ENCODE measurements at regions not wholly inside any gene's neighbourhood (a gene's known extent, or its start where the extent isn't known, plus 50 kb on each side); places are given as distances from the start of the nearest gene placed in this dataset.
"Not testable (repeated sequence)": the region's sequence is repeated elsewhere in the genome, so short reads cannot be mapped to it uniquely, and the experiment has no call there.

DNA sequence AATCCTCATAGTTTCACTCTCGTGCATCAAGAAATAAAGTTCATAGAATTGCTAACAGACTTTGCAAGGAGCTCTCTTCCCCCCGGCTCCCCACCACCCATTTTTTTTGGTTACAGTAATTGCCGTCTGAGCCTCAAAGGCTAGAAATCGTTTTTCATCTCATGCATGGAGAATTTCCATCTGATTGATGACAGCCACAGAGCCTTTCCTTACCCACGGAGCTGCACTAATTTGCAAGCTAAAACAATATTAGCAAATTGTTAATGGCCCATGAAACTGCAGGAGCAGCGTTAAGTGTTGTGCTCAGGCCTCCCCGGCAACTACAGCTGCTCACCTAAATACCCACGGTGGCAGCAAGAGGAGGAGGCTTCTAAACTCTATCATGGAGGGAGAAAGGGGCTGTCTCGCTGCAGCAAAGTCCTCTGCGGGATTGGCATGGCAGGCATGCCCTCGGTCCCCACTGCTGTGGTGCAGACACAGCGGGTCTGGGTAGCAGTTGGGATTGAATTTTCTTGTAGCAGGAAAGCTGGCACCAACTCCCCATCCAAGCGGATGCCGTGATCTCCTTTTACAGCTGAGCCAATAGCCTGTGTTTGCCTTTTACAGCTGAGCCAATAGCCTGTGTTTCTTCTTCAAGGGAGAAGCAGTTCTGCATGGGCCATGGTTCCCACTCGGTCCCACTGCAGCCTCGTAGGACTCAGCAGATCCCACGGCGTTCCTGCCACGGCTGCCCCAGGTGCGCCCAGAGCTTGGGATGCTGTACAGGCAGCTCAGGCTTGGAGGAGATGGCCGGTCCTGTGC is 412.3 kb downstream of the BRD1 start:
- no peak for DNase-seq (ENCODE audit: low spot score)

DNA sequence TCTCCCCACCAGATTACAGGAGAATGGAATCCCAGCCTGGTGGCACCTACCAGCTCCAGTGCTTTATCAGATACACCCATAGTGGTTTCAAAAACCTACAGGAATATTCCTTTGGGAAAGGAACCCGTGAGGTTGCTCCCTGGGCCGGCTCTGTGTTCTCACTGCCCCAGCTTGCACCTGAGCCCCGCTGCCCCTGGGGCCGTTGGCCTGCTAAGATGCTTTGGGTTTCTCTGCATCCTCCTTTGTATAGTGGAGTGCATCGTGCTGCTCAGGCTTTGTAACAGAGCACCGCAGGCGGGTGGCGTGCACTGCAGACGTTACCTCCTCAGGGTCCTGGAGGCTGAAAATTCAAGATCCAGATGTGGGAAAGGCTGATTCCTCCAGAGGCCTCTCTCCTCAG is 414.1 kb downstream of the BRD1 start:
- DNase-seq (ENCODE audit: low spot score): no peak

DNA sequence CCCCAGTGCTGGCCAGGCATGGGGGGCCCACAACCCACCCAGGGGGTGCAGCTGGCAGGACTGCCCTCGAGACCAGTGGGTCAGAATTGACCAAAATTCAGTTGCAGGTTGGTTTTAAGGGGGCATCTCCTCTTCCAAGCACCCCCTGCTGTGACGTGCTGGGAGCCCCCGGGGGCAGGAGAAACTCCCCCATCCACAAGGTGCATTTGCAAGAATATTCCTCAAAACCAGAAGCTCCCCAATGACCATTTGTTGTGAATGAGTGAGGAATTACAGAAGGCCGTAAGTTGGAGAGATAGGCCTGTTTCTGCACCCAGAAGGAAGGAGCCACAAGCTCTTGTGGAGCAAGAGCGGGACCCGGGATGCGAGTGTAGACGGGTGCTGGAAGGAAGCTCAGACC is 414.5 kb downstream of the BRD1 start:
- no peak for DNase-seq (ENCODE audit: low spot score)

DNA sequence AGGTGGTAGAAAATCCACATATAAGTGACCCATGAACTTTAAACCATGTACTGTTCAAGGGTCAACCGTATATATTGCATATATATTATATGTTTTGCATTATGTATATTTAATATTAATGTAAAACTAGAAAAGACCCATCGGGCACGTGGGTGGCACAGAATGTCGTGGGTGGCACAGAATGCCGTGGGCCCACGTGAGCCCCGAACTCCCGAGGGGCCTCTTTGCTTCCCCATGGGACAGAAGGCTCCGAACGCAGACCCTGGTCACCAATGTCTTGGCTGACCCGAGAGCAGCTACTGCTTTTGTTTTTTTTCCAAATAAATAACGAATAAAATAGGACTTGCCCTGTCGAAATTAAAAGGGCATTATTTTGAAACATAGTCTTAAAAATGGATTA is 415.4 kb downstream of the BRD1 start:
- DNase-seq (ENCODE audit: low spot score): no peak

DNA sequence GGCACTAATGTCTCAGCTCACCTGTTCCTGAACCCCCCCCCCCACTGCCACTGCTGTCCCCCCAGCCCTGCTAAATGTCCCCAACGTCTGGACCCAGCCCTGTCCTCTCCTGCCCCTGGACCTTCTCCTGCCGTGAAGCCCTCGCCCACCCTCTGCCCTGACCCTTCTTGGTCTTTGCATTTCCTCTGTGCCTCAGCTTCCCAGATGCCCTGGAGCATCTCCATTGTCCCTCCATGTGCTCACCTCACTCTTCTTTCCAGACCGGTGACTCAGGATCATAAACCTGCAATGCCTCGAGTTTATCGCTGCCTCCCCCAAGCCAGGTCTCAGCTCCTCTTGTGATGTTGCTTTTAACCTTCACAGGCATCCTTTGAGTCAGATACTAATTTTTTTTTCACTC is 416.4 kb downstream of the BRD1 start:
- DNase-seq (ENCODE audit: low spot score): no peak

DNA sequence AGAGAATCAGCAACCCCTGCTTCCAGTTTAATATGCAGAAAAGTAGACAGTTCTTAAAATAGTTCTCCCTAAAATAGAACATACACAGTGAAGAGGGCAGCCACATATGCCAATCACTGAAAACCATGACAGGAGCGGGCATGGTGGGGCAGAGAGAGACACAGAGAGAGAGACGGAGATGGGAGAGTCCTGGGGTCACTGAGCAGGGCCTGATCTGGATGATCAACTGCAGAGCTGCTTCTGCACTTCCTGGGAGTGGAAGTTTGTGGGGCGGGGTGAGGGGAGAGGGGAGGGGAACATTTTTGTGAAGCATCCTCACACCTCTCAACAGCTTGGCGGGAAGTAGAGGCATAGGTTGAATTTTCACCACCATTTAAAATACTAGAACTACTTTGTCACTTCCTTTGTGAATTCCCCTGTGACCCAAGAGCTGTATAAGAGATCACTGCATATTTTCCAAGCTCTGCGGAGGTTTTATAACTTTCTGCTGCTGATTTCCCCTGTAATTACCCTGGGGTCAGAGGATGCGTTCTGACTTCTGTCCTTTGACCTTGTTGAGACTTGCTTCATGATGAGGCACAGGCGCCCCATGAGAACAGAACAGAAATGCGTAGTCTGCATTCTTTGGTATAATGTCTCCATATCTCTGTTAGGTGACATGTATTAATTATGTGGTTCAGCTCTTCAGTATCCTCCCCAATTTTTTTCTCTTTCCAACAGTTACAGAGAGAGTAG is 419.4 kb downstream of the BRD1 start:
- DNase-seq (ENCODE audit: low spot score): no peak

DNA sequence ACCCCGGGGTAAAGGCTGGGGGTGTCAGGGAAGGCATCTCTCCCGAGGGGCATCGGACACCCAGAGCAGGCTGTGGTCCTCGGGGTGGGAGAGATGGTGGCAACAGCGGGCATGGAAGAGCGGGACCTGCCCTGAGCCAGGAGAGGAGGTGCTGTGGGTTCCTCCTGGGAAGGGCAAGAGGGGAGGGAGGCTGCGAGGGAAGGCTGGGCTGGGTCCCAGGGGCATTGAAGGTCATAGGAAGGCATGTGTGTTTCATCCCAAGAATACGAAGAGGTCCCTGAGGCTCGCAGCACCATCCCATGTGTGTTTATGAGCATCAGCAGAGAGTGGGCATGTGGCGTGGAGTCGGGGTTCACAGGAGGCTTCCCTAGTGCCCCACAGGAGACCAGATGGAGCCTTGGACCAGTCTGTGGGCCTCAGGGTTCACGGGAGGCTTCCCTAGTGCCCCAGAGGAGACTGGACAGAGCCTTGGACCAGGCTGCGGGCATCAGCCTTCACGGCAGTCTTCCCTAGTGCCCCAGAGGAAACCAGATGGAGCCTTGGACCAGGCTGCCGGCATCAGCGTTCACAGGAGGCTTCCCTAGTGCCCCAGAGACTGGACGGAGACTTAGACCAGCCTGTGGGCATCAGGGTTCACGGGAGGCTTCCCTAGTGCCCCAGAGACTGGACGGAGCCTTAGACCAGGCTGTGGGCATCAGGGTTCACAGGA is 420.6 kb downstream of the BRD1 start:
- DNase-seq (ENCODE audit: low spot score): no peak

DNA sequence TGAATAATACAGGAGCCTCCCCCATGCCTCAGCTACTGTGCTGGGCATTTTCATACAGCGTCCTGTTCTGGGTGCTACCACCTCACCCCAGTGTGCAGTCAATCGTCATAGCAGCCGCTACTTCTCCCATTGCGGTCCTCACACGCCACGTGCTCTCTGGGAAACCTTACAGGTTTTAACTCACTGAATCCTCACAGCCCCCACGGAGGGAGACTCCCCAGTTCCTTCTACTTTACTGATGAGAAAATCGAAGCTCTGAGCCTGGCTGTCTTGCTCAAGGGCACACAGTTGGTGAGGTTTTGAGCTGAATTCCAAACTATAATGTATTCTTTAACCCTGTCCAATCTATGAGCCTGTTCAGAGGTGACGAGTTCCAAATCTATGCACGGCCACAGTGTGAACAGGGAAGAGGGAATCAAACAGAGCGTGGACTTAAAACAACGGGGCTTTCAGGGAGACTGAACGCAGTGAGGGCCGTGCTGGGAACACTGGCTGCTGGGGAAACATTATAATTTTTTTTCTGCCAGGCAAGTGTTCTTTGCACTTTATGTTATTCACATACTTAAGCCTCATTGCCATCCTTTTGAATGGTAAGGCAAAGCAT is 421.5 kb downstream of the BRD1 start:
- DNase-seq (ENCODE audit: low spot score): no peak

DNA sequence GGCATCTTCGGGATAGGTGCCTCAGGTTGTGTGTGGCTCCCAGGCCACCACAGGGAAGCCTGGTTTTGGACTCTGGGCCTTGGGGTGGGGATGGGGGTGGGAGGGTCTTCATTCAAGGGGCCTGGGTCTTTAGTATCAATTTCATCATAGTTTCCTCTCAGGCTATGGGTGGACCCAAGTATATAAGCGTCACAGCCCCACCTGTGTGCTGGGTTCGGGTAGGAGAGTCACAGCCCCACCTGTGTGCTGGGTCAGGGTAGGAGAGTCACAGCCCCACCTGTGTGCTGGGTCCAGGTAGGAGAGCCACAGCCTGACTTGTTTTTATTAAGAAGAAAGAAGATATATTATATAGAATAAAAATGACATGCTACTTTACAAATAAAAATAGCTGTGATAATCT is 422.1 kb downstream of the BRD1 start:
- no peak for DNase-seq (ENCODE audit: low spot score)

DNA sequence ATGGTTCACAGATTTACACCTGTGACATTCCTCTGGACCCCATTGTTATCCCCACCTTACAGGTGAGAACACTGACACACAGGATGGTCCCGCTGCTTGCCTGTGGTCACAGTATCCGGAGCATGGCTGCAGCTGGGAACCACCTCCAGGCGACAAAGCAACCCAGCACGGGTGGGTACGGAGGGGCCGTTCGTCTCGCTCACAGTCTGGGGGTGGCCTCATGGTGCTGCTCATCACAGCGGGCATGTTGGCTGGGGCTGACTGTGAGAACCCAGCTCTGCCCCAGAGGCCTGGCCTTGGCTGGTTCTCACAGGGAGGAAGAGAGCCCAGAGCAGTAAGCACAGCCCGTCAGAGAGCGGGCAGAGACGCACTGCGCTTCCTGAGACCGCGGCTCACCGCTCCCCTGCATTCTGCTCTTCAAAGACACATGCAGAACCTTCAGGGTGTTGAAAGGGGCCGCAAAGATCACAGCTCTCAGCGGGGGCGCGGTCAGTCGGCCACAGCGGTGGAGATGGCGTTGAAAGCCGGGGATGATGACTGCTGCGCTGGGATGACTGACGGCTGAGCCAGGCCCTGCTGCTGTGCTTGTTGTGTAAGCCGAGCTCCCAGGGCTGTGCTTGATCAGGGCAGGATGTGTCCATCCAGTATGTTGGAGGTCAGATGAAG is 423.0 kb downstream of the BRD1 start:
- DNase-seq (ENCODE audit: low spot score): no peak

DNA sequence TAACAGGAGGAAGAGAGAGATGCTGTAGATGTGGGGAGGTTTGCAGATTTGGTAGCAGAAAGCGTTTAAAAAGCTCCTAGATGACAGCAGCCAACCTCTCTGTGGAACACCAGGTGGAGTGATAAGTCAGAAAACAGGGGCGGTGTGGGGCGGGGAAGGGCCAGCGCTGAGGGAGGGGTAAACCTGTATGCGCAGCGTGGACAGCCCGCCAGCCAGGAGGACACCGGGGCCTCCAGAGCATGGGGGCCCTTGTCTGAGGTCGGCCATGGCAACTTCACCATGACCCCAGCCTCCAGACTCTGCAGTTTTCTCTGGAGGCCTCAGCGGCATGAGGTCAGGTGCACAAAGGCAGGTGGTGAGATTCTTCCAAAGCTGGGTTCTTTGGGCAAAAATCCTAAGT is 423.7 kb downstream of the BRD1 start:
- no peak for DNase-seq (ENCODE audit: low spot score)

DNA sequence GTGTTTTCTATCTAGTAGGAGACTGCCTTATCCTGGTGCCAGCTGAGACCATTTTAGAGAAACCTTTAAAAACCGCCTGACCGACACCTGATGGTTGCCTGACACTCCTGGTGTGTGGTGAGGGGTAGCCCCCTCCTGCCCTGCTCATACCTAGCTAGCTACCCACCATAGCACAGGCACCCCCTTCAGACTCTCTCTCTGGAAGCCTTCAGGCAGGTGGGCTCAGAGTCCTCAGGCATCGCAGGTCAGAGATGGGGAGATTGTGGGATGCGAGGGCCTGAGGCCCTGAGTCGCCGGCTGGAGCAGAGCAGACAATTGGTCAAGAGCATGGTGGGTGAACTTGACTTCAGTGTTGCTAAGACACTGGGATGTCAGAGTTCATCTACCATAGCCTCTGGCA is 424.6 kb downstream of the BRD1 start:
- DNase-seq (ENCODE audit: low spot score): no peak

DNA sequence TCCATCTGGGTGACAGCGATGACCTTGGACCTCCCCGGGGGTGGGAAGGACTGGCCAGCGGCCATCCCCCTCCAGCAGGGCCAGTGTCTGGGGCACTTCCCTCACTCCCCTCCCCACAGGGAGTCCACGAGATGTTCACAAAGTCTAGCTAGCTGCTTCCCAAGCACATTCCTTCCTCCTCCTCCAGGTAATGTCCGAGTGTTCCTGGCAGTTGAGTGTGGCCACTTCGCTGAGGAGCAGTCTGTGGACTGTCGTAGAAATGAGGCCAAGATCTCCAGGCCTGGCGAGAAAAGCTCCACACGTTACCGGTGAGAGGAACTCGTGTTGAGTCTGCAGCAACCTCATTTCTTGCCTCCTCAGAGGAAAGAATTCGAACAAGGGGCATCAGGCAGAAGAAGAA is 425.5 kb downstream of the BRD1 start:
- no peak for DNase-seq (ENCODE audit: low spot score)

DNA sequence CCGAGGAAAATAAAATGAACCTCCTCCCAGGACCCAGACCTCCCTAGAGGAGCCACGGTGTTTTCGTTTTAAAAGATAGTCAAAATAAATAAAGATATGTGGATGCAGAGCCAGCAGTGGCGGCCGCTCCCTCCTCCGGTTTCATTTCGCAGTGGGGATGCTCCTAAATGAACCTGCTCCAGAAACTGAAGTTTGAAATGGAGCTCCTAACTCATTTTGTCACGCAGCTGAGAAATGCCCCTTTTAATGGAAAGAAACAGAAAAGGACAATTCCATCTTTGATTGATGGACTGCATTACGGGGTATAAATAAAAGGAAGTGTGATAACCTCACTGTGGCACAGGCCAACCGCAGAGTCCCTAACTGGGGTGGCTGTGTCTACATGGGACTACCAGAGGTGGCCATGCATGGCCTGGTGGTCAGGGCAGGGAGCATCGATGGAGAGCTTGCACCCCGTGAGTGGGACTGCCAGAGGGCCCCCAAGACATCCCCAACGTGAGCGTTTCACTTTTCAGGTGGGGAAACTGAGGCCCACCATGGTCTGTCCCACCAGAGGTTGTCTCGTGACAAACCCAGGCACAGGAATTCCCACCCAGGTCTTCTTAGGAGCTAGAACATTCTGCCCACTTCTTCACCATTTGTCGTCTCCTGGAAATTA is 426.6 kb downstream of the BRD1 start:
- DNase-seq (ENCODE audit: low spot score): no peak

DNA sequence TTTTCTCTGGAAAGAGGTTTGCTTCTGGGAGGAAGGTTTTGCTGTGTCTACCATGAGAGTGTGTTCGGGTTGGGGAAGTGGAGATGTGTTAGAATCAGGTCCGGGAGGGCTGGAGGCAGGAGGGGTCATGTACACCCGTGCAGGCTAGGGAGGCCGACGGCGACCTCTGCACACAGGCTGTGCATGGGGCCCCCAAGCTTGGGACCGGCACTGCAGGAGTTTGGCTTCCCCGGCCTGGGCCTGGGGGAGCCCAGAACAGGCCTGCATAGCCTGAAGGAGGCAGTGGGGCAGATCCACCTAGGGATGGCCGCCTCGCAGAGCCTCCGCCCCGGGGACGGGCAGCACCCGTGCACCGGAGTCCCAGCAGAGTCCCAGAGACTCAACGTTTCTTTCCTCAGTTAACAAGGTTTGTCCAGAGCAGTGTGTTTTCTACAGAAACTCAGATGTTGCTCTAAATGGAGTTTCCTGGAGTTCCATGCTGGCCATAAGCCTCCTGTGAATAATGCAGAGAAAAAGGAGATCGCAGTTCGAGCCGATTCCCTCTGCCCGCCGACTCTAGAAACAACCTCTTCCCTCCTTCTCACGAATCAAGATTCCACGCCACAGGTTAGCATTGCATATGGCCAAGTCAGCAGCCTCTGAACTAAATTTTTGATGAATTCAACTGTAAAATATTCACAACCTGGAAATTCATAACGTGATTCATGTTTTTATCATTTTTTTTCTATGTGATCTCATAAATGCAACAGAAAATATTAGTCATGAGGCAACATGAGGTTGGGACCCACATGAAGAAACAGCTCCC is 427.3 kb downstream of the BRD1 start:
- DNase-seq (ENCODE audit: low spot score): no peak

DNA sequence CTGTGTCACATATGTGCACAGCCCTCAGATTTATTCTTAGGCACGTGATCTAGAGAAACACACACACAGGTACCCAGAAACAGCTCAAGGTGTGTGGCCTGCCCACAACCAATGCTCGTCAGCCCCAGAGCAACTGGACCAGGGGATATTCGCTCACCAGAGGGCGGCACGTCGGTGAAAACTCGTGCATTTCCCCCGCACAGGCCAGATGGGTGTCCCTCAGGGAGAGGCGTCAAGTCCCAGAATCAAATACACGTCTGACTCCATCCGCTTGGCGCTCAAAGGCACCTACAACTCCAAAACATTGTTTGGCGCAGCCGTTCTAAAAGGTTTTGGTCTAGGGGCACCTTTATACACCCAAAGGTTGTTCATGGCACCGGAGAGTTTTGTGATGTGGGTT is 429.0 kb downstream of the BRD1 start:
- DNase-seq (ENCODE audit: low spot score): no peak

DNA sequence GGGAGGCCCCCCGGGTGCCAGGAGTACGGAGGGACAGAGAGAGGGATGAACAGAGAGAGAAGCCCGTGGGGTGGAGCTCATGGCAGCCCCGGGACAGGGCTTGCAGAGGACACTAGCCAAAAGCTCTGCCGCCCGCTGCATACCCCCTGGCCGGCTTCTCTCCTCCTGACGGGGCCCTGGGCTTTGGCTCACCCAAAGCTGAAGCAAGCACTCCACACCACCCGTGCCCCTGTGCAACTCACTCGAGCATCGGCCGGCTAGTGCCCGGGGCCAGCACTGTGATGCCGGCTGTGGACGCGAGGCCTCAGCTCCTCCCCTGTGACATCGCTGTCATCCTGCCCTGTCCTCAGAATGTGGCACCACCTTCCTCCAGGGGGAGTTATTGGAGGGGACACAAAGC is 429.6 kb downstream of the BRD1 start:
- DNase-seq (ENCODE audit: low spot score): no peak

DNA sequence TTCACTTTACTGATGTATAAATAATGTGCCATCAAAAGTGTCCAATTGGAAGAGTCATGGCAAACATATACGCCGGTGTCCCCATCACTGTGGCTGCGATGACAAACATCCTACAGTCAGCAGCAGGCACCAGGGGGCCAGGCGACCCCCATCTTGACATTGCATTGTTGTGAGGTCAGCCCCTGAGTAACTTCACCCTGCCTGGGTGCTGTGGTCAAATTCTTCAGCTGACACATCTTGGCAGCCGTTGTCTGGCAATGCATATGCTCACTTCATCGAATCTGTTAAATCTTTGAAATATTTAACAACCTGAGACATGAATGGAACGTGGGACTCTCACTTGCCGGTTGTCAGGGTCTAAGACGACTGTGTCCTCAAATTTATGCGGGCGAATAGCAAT is 430.9 kb downstream of the BRD1 start:
- DNase-seq (ENCODE audit: low spot score): no peak

DNA sequence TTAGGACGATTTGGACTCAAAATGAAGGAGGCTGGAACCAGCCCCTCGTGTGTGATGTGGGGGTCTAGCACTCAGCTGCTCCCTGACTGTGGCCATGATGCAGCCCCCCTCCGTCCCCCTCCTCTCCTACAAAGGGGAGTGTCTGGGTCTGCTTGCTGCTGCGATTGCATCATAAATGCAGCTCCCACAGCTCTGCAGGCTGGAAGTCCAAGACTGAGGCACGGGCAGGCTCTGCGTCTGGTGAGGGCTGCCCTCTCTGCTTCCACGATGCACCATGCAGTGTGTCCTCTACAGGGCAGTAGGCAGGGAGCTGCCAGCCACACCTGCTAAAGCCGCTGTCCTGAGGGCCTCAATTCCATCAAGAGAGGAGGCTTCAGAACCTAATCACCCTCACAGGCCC is 432.1 kb downstream of the BRD1 start:
- no peak for DNase-seq (ENCODE audit: low spot score)

DNA sequence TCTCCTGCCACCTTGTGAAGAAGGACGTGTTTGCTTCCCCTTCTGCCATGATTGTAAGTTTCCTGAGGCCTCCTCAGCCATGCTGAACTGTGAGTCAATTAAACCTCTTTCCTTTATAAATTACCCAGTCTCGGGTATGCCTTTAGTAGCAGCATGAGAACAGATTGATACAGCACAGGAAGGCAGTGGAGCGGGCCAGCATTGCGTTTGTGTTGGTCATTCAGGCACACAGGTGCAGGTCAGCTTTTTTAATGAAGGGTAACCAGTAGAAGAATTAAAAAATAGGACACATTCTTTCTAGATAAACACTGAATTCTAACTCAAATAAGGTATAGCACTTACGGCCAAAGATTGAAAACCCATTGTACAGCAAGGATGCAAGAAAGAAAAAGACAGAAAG is 432.6 kb downstream of the BRD1 start:
- not testable (repeated sequence) for DNase-seq (ENCODE audit: low spot score)

All from putamen (tissue), 1 donor.